AG10803 (cell line): ENCODE measurements at regions not wholly inside any gene's neighbourhood (a gene's known extent, or its start where the extent isn't known, plus 50 kb on each side); places are given as distances from the start of the nearest gene placed in this dataset.
"Not testable (repeated sequence)": the region's sequence is repeated elsewhere in the genome, so short reads cannot be mapped to it uniquely, and the experiment has no call there.

Experiments used
- DNase-seq: peaks from one replicate; pipeline ENCODE4 v3.0.0; 2010; ENCODE audit warnings: low read depth
- H3K4me3 ChIP-seq: 2 replicates; pipeline ENCODE4 v1.5.1; 2011; ENCODE audit warnings: mild to moderate bottlenecking, low read length, control low read depth
- CTCF ChIP-seq: conservative IDR thresholded peaks from 2 replicates; pipeline ENCODE4 v1.5.1; 2011; ENCODE audit warnings: mild to moderate bottlenecking, low read length, control low read depth, inconsistent platforms

- TF ChIP-seq CTCF = no peak
- H3K4me3 ChIP-seq = no peak overlapping the region
- DNase-seq = no peak
These were observed 159.6 kb upstream of the CNOT2 start for GRCh38 chr12:70083677-70084020.

DNA sequence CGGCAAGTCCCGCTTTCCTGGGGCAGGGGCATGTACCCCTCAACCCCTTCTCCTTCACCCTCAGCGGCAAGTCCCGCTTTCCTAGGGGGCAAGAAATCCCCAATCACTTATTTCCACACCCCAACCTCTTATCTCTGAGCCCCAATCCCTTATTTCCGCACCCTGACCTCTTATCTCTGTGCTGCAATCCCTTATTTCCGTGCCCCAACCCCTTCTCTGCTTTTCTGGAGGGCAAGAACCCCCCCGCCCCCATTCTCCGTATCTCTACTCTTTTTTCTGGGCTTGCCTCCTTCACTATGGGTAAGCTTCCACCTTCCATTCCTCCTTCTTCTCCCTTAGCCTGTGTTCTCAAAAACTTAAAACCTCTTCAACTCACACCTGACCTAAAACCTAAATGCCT is 156.9 kb upstream of the CNOT2 start:
- not testable (repeated sequence) for H3K4me3 ChIP-seq, DNase-seq

GRCh38 chr12:70091021-70091521 is 152.2 kb upstream of the CNOT2 start:
- TF ChIP-seq CTCF = no peak
- no peak overlapping the region for H3K4me3 ChIP-seq
- no peak for DNase-seq

DNA sequence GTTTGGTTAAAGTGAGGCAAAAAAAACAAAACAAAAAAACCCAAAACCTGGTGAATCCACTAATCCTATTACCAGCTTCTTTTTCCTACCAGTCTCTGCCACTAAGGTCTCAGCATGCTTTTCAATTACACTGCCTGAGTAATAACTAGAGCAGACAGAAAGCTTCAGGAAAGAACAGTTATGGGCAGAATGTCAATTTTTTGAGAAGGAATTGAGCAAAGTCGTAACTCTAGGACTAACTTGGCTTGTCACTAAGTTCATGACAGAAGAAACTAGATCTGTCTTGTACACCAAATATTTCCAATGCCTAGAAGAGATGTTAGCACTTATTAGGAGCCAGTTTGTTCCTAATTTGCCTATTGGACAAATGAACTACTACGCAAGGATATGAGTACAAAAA is 148.8 kb upstream of the CNOT2 start:
- no peak for TF ChIP-seq CTCF

DNA sequence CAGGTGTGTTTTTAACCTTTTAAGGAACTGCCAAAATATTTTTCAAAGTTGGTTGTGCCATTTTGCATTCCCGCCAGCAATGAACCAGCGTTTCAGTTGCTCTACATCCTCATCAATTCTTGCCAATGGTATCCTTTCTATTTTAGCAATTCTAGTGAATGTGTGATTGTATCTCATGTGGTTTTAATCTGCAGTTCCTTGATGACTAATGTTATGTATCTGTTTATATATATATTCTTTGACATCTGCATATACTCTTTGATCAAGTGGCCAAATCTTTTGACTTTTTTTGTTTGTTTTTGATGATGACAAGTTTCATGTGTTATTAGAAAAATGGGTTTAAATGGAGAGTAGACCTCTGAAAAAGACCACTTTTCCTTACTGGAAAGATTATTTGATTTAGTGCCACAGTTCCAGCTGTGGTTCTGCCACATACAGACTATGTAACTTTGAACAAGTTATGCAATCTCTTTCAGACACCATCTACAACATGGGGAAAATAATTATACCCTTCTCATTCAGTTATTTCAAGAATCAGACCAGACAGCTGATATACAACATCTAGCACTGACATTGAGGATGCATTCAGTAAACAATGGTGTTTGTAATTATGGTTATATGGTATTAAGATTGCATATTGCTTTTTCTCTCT is 146.3 kb upstream of the CNOT2 start:
- no peak for DNase-seq
- no peak overlapping the region for H3K4me3 ChIP-seq
- no peak for TF ChIP-seq CTCF

More for the DNA sequence above, 148.8 kb upstream of the CNOT2 start:
- DNase-seq = no peak
- H3K4me3 ChIP-seq = no peak overlapping the region

DNA sequence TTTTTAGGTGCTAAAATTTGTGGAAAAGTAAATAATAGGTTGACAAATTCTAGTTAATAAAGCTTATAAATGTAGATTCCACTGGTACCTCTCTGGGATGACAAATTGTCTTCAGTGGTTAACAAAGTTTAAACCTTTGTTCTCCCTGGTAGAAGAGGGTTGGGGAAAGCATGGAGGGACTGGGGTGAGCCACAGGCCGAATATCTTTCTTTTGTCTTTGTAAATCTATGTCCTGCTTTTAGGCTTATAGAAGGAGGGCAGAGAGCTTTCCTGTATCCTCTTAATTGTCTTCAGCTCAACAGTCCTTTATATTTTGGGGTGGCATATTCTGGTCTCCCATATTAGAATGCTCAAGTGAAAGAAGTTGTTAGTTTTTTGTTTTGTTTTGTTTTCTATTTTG is 142.2 kb upstream of the CNOT2 start:
- H3K4me3 ChIP-seq = no peak overlapping the region
- TF ChIP-seq CTCF = no peak

DNA sequence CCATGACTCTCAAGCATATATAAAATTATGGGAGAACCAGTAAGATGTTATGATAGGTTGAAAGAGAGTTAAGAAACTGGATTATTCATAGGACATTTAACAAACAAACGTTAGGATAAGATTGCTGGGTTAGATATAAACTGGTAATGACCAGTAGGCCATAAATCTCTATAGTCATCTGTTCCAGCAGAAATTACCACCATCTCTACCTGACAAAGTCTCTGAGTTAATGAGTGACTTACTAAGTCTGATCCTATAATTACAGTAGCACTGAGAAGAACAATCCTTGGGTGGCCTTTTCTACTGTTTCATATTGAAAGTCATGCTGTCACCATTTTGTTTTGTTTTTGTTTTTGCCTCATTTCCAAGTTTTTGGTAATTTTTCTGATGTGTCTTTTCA is 136.9 kb upstream of the CNOT2 start:
- no peak for TF ChIP-seq CTCF
- DNase-seq = no peak
- H3K4me3 ChIP-seq = no peak overlapping the region

More for the DNA sequence above, 142.2 kb upstream of the CNOT2 start:
- DNase-seq = no peak
